ENCODE measurements at regions not wholly inside any gene's neighbourhood (a gene's known extent, or its start where the extent isn't known, plus 50 kb on each side); places are given as distances from the start of the nearest gene placed in this dataset.

GRCh38 chr11:32221476-32222032 is 130.7 kb downstream of the RCN1 start:
- TF ChIP-seq, protein P1, sequence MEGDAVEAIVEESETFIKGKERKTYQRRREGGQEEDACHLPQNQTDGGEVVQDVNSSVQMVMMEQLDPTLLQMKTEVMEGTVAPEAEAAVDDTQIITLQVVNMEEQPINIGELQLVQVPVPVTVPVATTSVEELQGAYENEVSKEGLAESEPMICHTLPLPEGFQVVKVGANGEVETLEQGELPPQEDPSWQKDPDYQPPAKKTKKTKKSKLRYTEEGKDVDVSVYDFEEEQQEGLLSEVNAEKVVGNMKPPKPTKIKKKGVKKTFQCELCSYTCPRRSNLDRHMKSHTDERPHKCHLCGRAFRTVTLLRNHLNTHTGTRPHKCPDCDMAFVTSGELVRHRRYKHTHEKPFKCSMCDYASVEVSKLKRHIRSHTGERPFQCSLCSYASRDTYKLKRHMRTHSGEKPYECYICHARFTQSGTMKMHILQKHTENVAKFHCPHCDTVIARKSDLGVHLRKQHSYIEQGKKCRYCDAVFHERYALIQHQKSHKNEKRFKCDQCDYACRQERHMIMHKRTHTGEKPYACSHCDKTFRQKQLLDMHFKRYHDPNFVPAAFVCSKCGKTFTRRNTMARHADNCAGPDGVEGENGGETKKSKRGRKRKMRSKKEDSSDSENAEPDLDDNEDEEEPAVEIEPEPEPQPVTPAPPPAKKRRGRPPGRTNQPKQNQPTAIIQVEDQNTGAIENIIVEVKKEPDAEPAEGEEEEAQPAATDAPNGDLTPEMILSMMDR (IDR thresholded peaks at IDR 0.05; ENCODE audit: low read depth, low read length, missing input control), result no peak
- TF ChIP-seq TAF1 (conservative IDR thresholded peaks at IDR 0.05) (no peak), RAD21 (IDR thresholded peaks at IDR 0.05) (no peak)

Data from liver (tissue), 3 donors.